MM.1S (cell line): ENCODE measurements at regions not wholly inside any gene's neighbourhood (a gene's known extent, or its start where the extent isn't known, plus 50 kb on each side); places are given as distances from the start of the nearest gene placed in this dataset.
"Not testable (repeated sequence)": the region's sequence is repeated elsewhere in the genome, so short reads cannot be mapped to it uniquely, and the experiment has no call there.

ENCODE experiments used
- DNase-seq: peaks from one replicate; pipeline ENCODE4 v3.0.0-alpha.2; 2015
- H2AFZ ChIP-seq: fragments of 300-600 bp; sonication (generic); 2 replicates; pipeline ENCODE4 v1.6.0; 2016; ENCODE audit warnings: antibody characterized with exemption, low read length
- H3F3A ChIP-seq: fragments of 300-600 bp; sonication (generic); 2 replicates; pipeline ENCODE4 v1.6.1; 2016; ENCODE audit warnings: mild to moderate bottlenecking, antibody characterized with exemption, low read length, moderate library complexity, mixed read lengths; ENCODE audit not compliant: insufficient read depth
- H3K27ac ChIP-seq: fragments of 300-600 bp; sonication (generic); 2 replicates; pipeline ENCODE4 v1.5.1; 2016; ENCODE audit warnings: mild to moderate bottlenecking, low read length
- H3K27me3 ChIP-seq: fragments of 300-600 bp; sonication (generic); replicated peaks from 2 replicates; pipeline ENCODE4 v1.6.0; 2016; ENCODE audit warnings: low read length; ENCODE audit not compliant: insufficient read depth
- H3K36me3 ChIP-seq: fragments of 300-600 bp; sonication (generic); replicated peaks from 2 replicates; pipeline ENCODE4 v1.6.1; 2016; ENCODE audit warnings: mild to moderate bottlenecking, low read length, mixed read lengths; ENCODE audit not compliant: insufficient read depth
- H3K4me1 ChIP-seq: fragments of 300-600 bp; sonication (generic); 2 replicates; pipeline ENCODE4 v1.6.1; 2016; ENCODE audit warnings: low read length, mixed read lengths
- H3K4me2 ChIP-seq: fragments of 300-600 bp; sonication (generic); 2 replicates; pipeline ENCODE4 v1.6.0; 2016; ENCODE audit warnings: low read depth, low read length
- H3K4me3 ChIP-seq: fragments of 300-600 bp; sonication (generic); 2 replicates; pipeline ENCODE4 v1.5.1; 2016; ENCODE audit warnings: low read length, mixed read lengths
- H3K79me2 ChIP-seq: fragments of 300-600 bp; sonication (generic); 2 replicates; pipeline ENCODE4 v1.6.1; 2016; ENCODE audit warnings: mixed run types, low read length, mixed read lengths
- H3K9ac ChIP-seq: fragments of 300-600 bp; sonication (generic); 2 replicates; pipeline ENCODE4 v1.6.1; 2016; ENCODE audit warnings: low read length, mixed read lengths
- H3K9me2 ChIP-seq: fragments of 300-600 bp; sonication (generic); replicated peaks from 2 replicates; pipeline ENCODE4 v1.6.1; 2016; ENCODE audit warnings: mild to moderate bottlenecking, low read length, mixed read lengths; ENCODE audit not compliant: insufficient read depth
- H3K9me3 ChIP-seq: fragments of 300-600 bp; sonication (generic); replicated peaks from 2 replicates; pipeline ENCODE4 v1.6.1; 2016; ENCODE audit warnings: mild to moderate bottlenecking, low read length, mixed read lengths; ENCODE audit not compliant: insufficient read depth
- H4K20me1 ChIP-seq: fragments of 300-600 bp; sonication (generic); 2 replicates; pipeline ENCODE4 v1.6.1; 2016; ENCODE audit warnings: mild to moderate bottlenecking, low read length, moderate library complexity, mixed read lengths; ENCODE audit not compliant: insufficient read depth
- CTCF ChIP-seq: fragments of 300-600 bp; sonication (generic); IDR thresholded peaks from 2 replicates; pipeline ENCODE4 v1.5.1; 2016; ENCODE audit warnings: antibody characterized with exemption, low read length, mixed read lengths
- EZH2 ChIP-seq: fragments of 300-600 bp; sonication (generic); optimal IDR thresholded peaks from 2 replicates; pipeline ENCODE3; 2017; ENCODE audit warnings: low read depth, mild to moderate bottlenecking, antibody characterized with exemption, low read length, mixed read lengths
- EZH2phosphoT487 ChIP-seq: fragments of 300-600 bp; sonication (generic); IDR thresholded peaks from 2 replicates; pipeline ENCODE4 v1.6.1; 2018; ENCODE audit warnings: antibody characterized with exemption, low read length

GRCh38 chr11:13193613-13194012 is 84.0 kb upstream of the BMAL1 start:
- Histone ChIP-seq H3K36me3 (no peaks in the 10 kb centered on the region), H3K27ac (no peak overlapping the region), H3K27me3 (no peaks in the 10 kb centered on the region), H3K79me2 (no peaks in the 10 kb centered on the region), H3K4me1 (no peaks in the 10 kb centered on the region), H3K9me2 (no peaks in the 10 kb centered on the region), H4K20me1 (no peaks in the 10 kb centered on the region), H3K9ac (no peak overlapping the region), H2AFZ (no peak overlapping the region), H3K4me3 (no peak overlapping the region), H3F3A (no peaks in the 10 kb centered on the region), H3K4me2 (no peak overlapping the region), H3K9me3 (no peaks in the 10 kb centered on the region)
- DNase-seq = no peak
- TF ChIP-seq EZH2 (no peak), EZH2phosphoT487 (no peak), CTCF (no peak)

GRCh38 chr11:13197374-13197773 is 80.2 kb upstream of the BMAL1 start:
- H3K9ac ChIP-seq, H2AFZ ChIP-seq, H3K4me2 ChIP-seq, H3K27me3 ChIP-seq, H3F3A ChIP-seq, H3K4me3 ChIP-seq, DNase-seq, H3K27ac ChIP-seq, H3K36me3 ChIP-seq, H4K20me1 ChIP-seq, H3K9me2 ChIP-seq, H3K4me1 ChIP-seq, H3K79me2 ChIP-seq, H3K9me3 ChIP-seq: not testable (repeated sequence)

- Histone ChIP-seq H2AFZ (no peak overlapping the region), H3K4me2 (no peak overlapping the region)
- no peak for DNase-seq
Observed at GRCh38 chr11:13205486-13205885, 72.1 kb upstream of the BMAL1 start.

More at GRCh38 chr11:13205486-13205885, 72.1 kb upstream of the BMAL1 start:
- H3F3A ChIP-seq = no peaks in the 10 kb centered on the region
- H3K36me3 ChIP-seq = no peaks in the 10 kb centered on the region
- H3K4me1 ChIP-seq = no peaks in the 10 kb centered on the region
- H3K9me3 ChIP-seq = no peaks in the 10 kb centered on the region
- no peaks in the 10 kb centered on the region for H3K79me2 ChIP-seq
- H3K27ac ChIP-seq = no peak overlapping the region
- H3K9me2 ChIP-seq = no peaks in the 10 kb centered on the region
- H3K9ac ChIP-seq = no peak overlapping the region
- H3K4me3 ChIP-seq = no peak overlapping the region
- TF ChIP-seq EZH2phosphoT487 (no peak), CTCF (no peak), EZH2 (no peak)
- no peaks in the 10 kb centered on the region for H3K27me3 ChIP-seq
- no peaks in the 10 kb centered on the region for H4K20me1 ChIP-seq
